ENCODE measurements at regions not wholly inside any gene's neighbourhood (a gene's known extent, or its start where the extent isn't known, plus 50 kb on each side); places are given as distances from the start of the nearest gene placed in this dataset.
"Not testable (repeated sequence)": the region's sequence is repeated elsewhere in the genome, so short reads cannot be mapped to it uniquely, and the experiment has no call there.

DNA sequence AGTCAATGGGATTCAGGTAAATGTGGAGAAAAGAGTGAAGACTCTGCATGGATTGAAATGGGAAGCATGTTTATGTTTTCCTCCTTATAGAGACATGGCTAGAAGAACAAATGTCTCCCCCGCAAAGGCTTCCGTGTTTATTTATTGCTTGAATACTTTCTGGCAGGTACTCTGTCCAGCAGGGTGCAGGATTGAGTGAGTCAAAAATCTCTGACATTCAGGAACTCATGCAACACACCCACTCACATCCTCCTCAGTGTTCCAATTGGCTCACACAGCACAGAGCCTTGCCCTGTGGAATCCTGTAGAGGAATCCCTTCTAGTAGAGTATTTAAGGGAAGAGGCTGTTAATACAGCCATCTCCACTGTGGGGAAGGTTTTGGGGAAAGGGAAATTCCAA lies 290.3 kb upstream of the VWC2 start:
- Histone ChIP-seq H3K27ac (ENCODE audit: low read depth, low read length) (no peak overlapping the region), H3K9ac (ENCODE audit: low read length in 5 of 5) (no peak overlapping the region), H3K27me3 (ENCODE audit: control insufficient read depth in 5 of 5, insufficient read depth in 4 of 5, low read length in 5 of 5) (no peaks in the 10 kb centered on the region), H3K4me3 (ENCODE audit: low read depth in 1 of 5, low read length in 5 of 5) (no peak overlapping the region), H3K4me1 (ENCODE audit: control insufficient read depth in 5 of 5, insufficient read depth in 5 of 5, low read length in 5 of 5) (no peaks in the 10 kb centered on the region), H3K9me3 (ENCODE audit: control insufficient read depth in 5 of 5, low read length in 5 of 5) (peaks cover 0 to 2% (median 0%) of the 10 kb centered on the region in 5 donors), H3K36me3 (ENCODE audit: control insufficient read depth in 5 of 5, insufficient read depth in 5 of 5, low read length in 5 of 5) (no peaks in the 10 kb centered on the region)

DNA sequence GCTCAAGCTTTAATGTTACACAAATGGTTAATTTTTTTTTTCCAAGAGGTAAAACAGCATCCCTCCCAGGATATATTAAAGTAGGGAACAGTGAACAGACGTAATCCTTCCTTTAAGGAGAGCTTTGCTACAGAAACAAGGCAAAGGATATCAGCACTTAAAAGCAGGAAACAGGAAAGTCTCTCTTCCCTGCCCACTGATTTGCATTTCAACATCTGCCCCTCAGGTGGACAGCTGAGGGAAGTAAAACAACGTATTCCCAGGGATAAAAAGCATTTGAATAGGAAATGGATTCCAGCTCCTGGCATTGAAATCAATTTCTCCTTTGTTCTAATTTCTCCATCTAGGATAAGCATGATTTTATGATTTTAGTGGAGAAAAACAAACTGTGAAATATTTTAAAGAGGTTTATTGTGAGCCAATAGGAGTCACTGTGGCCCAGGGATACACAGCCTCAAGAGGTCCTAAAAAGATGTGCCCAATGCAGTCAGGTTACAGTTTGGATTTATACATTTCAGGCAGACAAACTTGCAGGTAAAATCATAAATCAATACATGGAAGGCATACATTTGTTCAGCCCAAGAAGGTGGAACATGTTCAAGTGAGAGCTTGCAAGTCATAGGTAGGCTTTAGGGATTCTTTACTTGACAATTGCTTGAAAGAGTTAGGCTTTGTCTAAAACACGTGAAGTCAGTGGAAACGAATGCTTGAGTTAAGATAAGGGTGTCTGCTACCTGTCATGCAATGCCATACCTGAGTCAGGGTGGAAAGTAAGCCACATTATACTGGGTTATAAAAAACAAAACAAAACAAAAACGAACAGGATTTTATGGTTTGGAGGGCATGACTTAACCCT lies 286.2 kb upstream of the VWC2 start:
- no peaks in the 10 kb centered on the region for H3K9me3 ChIP-seq (ENCODE audit: control insufficient read depth in 5 of 5, low read length in 5 of 5)
- H3K4me1 ChIP-seq (ENCODE audit: control insufficient read depth in 5 of 5, insufficient read depth in 5 of 5, low read length in 5 of 5), result no peaks in the 10 kb centered on the region
- H3K27ac ChIP-seq (ENCODE audit: low read depth, low read length), result no peak overlapping the region
- no peaks in the 10 kb centered on the region for H3K27me3 ChIP-seq (ENCODE audit: control insufficient read depth in 5 of 5, insufficient read depth in 4 of 5, low read length in 5 of 5)
- H3K36me3 ChIP-seq (ENCODE audit: control insufficient read depth in 5 of 5, insufficient read depth in 5 of 5, low read length in 5 of 5), result no peaks in the 10 kb centered on the region
- H3K4me3 ChIP-seq (ENCODE audit: low read depth in 1 of 5, low read length in 5 of 5), result no peak overlapping the region
- H3K9ac ChIP-seq (ENCODE audit: low read length in 5 of 5), result no peak overlapping the region

DNA sequence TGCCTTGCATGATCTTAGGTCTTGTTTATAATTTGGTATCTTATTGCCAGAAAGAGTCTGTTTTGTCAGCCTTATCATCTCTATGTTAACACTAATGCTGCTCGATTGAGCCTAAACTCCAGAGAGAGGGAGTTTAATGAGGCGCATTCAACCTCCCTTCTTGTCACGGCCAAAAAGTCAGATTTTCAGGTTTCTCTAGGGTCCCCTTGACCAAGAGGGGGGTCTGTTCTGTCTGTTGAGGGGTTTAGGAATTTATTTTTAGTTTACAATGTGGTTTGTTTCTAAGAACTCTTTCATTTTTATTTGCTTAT lies 285.7 kb upstream of the VWC2 start:
- no peak overlapping the region for H3K27ac ChIP-seq (ENCODE audit: low read depth, low read length)
- H3K27me3 ChIP-seq (ENCODE audit: control insufficient read depth in 5 of 5, insufficient read depth in 4 of 5, low read length in 5 of 5), result no peaks in the 10 kb centered on the region
- H3K9me3 ChIP-seq (ENCODE audit: control insufficient read depth in 5 of 5, low read length in 5 of 5), result no peaks in the 10 kb centered on the region
- H3K4me1 ChIP-seq (ENCODE audit: control insufficient read depth in 5 of 5, insufficient read depth in 5 of 5, low read length in 5 of 5), result no peaks in the 10 kb centered on the region
- H3K4me3 ChIP-seq (ENCODE audit: low read depth in 1 of 5, low read length in 5 of 5), result no peak overlapping the region
- no peak overlapping the region for H3K9ac ChIP-seq (ENCODE audit: low read length in 5 of 5)
- no peaks in the 10 kb centered on the region for H3K36me3 ChIP-seq (ENCODE audit: control insufficient read depth in 5 of 5, insufficient read depth in 5 of 5, low read length in 5 of 5)

DNA sequence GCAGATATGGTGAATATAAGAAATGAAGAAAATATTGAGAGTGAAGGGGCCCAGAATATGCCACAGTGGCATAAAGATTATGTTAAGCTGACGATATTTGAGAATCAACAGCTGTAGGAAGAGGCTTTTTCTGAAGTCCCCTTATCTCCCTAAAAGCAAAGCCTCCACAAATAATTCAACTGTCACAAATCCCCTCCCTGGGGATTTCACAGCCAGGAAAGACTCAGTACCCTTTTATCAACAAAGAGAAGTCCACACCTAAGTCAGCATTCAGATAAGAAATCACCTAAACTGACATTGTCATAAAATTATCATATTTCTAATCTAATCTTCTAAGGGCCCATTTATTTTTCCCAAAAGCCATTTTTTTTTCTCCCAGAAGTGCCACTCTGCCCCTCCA lies 284.9 kb upstream of the VWC2 start:
- Histone ChIP-seq H3K36me3 (ENCODE audit: control insufficient read depth in 5 of 5, insufficient read depth in 5 of 5, low read length in 5 of 5) (no peaks in the 10 kb centered on the region), H3K4me1 (ENCODE audit: control insufficient read depth in 5 of 5, insufficient read depth in 5 of 5, low read length in 5 of 5) (no peaks in the 10 kb centered on the region), H3K9me3 (ENCODE audit: control insufficient read depth in 5 of 5, low read length in 5 of 5) (no peaks in the 10 kb centered on the region), H3K9ac (ENCODE audit: low read length in 5 of 5) (no peak overlapping the region), H3K27ac (ENCODE audit: low read depth, low read length) (no peak overlapping the region), H3K4me3 (ENCODE audit: low read depth in 1 of 5, low read length in 5 of 5) (no peak overlapping the region), H3K27me3 (ENCODE audit: control insufficient read depth in 5 of 5, insufficient read depth in 4 of 5, low read length in 5 of 5) (no peaks in the 10 kb centered on the region)

DNA sequence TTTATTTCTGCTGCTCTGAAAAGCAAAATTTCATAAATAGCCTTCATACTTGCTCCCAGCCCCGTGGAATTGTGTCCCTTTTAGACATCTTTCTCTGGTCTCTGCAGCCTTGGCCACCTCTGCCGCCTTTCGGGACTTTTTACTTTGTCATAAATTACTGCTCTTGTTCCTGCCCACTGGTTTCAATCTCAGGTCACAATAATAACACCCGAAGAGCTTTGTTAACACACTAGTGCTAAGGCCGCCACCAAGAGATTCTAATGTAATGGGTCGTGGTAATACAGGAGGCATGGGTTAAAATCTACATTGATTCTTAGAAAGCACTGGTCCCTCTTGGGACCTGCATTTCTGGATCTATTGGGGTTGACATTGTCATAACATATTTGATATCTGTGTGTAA lies 276.0 kb upstream of the VWC2 start:
- H3K4me1 ChIP-seq (ENCODE audit: control insufficient read depth in 5 of 5, insufficient read depth in 5 of 5, low read length in 5 of 5), result no peaks in the 10 kb centered on the region
- no peak overlapping the region for H3K27ac ChIP-seq (ENCODE audit: low read depth, low read length)
- no peaks in the 10 kb centered on the region for H3K36me3 ChIP-seq (ENCODE audit: control insufficient read depth in 5 of 5, insufficient read depth in 5 of 5, low read length in 5 of 5)
- no peaks in the 10 kb centered on the region for H3K9me3 ChIP-seq (ENCODE audit: control insufficient read depth in 5 of 5, low read length in 5 of 5)
- H3K9ac ChIP-seq (ENCODE audit: low read length in 5 of 5), result no peak overlapping the region
- H3K4me3 ChIP-seq (ENCODE audit: low read depth in 1 of 5, low read length in 5 of 5), result no peak overlapping the region
- H3K27me3 ChIP-seq (ENCODE audit: control insufficient read depth in 5 of 5, insufficient read depth in 4 of 5, low read length in 5 of 5), result no peaks in the 10 kb centered on the region

DNA sequence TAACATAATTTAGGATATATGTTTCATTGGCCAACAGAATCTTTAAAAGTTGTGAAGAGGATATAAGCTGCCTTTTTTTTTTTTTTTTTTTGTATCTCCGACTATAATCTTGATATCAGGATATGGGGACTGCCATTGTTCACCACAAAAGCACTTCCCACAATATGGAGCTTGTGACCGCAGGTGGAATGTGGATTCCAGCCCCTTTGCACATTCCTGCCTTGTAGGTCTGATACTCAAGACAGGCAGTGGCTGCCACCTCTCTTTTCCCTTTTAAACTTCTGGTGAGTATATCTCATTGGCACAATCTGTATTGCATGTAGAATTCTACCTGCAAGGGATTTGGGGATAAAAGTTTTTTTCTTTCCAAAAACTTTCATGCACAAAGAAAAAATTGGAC lies 272.7 kb upstream of the VWC2 start:
- Histone ChIP-seq H3K4me1 (ENCODE audit: control insufficient read depth in 5 of 5, insufficient read depth in 5 of 5, low read length in 5 of 5) (no peaks in the 10 kb centered on the region), H3K36me3 (ENCODE audit: control insufficient read depth in 5 of 5, insufficient read depth in 5 of 5, low read length in 5 of 5) (no peaks in the 10 kb centered on the region), H3K27me3 (ENCODE audit: control insufficient read depth in 5 of 5, insufficient read depth in 4 of 5, low read length in 5 of 5) (no peaks in the 10 kb centered on the region), H3K9ac (ENCODE audit: low read length in 5 of 5) (no peak overlapping the region), H3K27ac (ENCODE audit: low read depth, low read length) (no peak overlapping the region), H3K9me3 (ENCODE audit: control insufficient read depth in 5 of 5, low read length in 5 of 5) (no peaks in the 10 kb centered on the region), H3K4me3 (ENCODE audit: low read depth in 1 of 5, low read length in 5 of 5) (no peak overlapping the region)

DNA sequence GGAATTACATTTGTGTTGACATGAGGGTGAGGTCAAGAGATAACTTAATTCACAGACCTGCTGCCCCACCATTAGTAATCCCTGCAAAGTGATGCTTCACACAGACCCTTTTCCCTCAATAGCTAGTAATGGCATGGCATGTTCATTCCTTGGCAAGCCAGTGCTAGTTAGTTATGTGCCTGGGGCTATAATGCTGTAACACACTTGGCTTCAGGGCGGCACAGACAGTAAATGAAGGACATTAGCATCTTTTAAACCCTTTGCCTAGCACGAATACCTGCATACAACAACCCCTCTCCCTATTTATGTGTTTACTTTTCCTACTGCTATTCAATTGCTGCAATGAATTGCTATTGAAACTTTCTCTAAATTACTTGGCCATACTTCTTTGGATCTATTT lies 266.2 kb upstream of the VWC2 start:
- H3K27ac ChIP-seq (ENCODE audit: low read depth, low read length); H3K4me1 ChIP-seq (ENCODE audit: control insufficient read depth in 5 of 5, insufficient read depth in 5 of 5, low read length in 5 of 5); H3K27me3 ChIP-seq (ENCODE audit: control insufficient read depth in 5 of 5, insufficient read depth in 4 of 5, low read length in 5 of 5); H3K9ac ChIP-seq (ENCODE audit: low read length in 5 of 5); H3K9me3 ChIP-seq (ENCODE audit: control insufficient read depth in 5 of 5, low read length in 5 of 5); H3K4me3 ChIP-seq (ENCODE audit: low read depth in 1 of 5, low read length in 5 of 5); H3K36me3 ChIP-seq (ENCODE audit: control insufficient read depth in 5 of 5, insufficient read depth in 5 of 5, low read length in 5 of 5): not testable (repeated sequence)

DNA sequence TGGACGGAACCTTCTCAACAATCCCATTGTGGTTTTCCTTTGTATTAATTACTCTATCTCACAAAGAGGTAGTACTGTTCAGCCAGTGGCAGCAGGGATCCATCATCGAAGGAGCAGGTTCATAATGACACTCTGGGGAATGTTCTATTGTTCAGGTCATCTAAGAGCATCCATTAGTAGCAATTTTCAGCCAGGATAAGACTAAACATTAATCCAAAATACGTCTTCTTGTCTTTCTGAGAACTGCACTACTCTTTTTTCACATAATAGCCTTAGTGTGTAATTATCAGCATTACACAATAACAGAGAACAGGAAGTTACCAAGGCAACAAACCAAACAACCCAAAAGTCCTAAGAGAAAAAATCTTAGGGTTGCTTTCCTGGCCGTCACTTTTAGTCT lies 259.5 kb upstream of the VWC2 start:
- Histone ChIP-seq H3K27me3 (ENCODE audit: control insufficient read depth in 5 of 5, insufficient read depth in 4 of 5, low read length in 5 of 5) (no peaks in the 10 kb centered on the region), H3K4me3 (ENCODE audit: low read depth in 1 of 5, low read length in 5 of 5) (no peak overlapping the region), H3K9ac (ENCODE audit: low read length in 5 of 5) (no peak overlapping the region), H3K4me1 (ENCODE audit: control insufficient read depth in 5 of 5, insufficient read depth in 5 of 5, low read length in 5 of 5) (peaks cover 0 to 5% (median 0%) of the 10 kb centered on the region in 5 donors), H3K9me3 (ENCODE audit: control insufficient read depth in 5 of 5, low read length in 5 of 5) (no peaks in the 10 kb centered on the region), H3K36me3 (ENCODE audit: control insufficient read depth in 5 of 5, insufficient read depth in 5 of 5, low read length in 5 of 5) (no peaks in the 10 kb centered on the region), H3K27ac (ENCODE audit: low read depth, low read length) (no peak overlapping the region)

DNA sequence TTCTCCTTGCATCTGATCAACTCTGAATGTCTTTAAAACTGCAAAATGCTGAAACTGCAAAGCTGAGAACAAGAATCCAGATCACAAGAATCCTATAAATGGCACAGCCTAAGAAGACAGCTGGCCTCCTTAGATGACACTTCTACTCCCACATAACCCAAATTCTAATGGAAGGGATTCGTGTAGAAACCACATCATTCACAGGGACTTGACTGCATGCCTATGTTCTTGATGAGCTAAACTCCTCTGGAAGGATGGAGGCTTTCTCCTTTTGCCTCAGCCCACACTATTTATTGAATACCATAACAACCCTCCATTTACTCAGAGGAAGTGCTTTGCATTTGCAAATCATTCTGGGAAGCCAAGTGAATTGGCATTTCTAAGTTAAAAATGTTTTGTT lies 252.5 kb upstream of the VWC2 start:
- Histone ChIP-seq H3K36me3 (ENCODE audit: control insufficient read depth in 5 of 5, insufficient read depth in 5 of 5, low read length in 5 of 5) (no peaks in the 10 kb centered on the region), H3K27me3 (ENCODE audit: control insufficient read depth in 5 of 5, insufficient read depth in 4 of 5, low read length in 5 of 5) (no peaks in the 10 kb centered on the region), H3K27ac (ENCODE audit: low read depth, low read length) (no peak overlapping the region), H3K4me3 (ENCODE audit: low read depth in 1 of 5, low read length in 5 of 5) (no peak overlapping the region), H3K4me1 (ENCODE audit: control insufficient read depth in 5 of 5, insufficient read depth in 5 of 5, low read length in 5 of 5) (no peaks in the 10 kb centered on the region), H3K9me3 (ENCODE audit: control insufficient read depth in 5 of 5, low read length in 5 of 5) (no peaks in the 10 kb centered on the region), H3K9ac (ENCODE audit: low read length in 5 of 5) (no peak overlapping the region)

DNA sequence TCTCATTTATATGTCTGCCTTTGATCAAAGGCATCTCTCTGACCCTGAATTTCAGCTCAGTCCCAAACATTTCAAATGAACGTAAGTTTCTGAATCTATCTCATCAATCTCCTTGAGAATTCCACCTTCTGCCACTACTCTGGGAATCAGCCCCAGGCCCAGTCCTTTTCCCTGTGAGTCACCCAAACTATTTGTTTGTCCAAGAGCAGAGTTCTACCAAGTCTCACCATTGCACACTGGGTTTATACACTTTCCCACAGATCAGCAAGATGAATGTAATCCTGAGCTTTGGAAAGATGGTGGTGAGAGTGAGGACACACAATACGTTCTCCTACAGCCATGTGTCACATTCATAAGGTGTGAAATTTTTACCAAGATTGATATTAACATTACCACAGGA lies 251.3 kb upstream of the VWC2 start:
- Histone ChIP-seq H3K4me1 (ENCODE audit: control insufficient read depth in 5 of 5, insufficient read depth in 5 of 5, low read length in 5 of 5) (no peaks in the 10 kb centered on the region), H3K4me3 (ENCODE audit: low read depth in 1 of 5, low read length in 5 of 5) (no peak overlapping the region), H3K27ac (ENCODE audit: low read depth, low read length) (no peak overlapping the region), H3K36me3 (ENCODE audit: control insufficient read depth in 5 of 5, insufficient read depth in 5 of 5, low read length in 5 of 5) (no peaks in the 10 kb centered on the region), H3K27me3 (ENCODE audit: control insufficient read depth in 5 of 5, insufficient read depth in 4 of 5, low read length in 5 of 5) (no peaks in the 10 kb centered on the region), H3K9me3 (ENCODE audit: control insufficient read depth in 5 of 5, low read length in 5 of 5) (no peaks in the 10 kb centered on the region), H3K9ac (ENCODE audit: low read length in 5 of 5) (no peak overlapping the region)

DNA sequence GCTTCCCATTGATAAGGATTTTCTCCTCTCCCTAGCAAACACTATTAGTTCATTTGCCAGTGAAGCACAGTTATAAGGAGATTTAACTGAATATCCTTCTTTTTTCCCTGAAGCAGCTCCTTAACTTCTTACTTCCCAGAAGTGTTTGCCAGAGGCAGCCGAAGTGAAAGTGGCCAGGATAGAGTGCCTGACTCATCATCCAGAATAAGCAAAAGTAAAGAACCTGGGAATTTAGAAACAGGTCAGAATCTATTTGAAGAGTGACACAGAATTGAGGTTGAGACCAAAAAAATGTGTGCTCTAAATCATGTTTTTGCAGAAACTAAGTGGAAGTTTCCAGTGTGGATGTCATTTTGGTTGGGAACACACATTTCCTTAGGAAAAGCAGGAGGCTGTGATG lies 249.6 kb upstream of the VWC2 start:
- H3K4me1 ChIP-seq (ENCODE audit: control insufficient read depth in 5 of 5, insufficient read depth in 5 of 5, low read length in 5 of 5), result no peaks in the 10 kb centered on the region
- no peak overlapping the region for H3K27ac ChIP-seq (ENCODE audit: low read depth, low read length)
- no peaks in the 10 kb centered on the region for H3K27me3 ChIP-seq (ENCODE audit: control insufficient read depth in 5 of 5, insufficient read depth in 4 of 5, low read length in 5 of 5)
- no peak overlapping the region for H3K9ac ChIP-seq (ENCODE audit: low read length in 5 of 5)
- no peaks in the 10 kb centered on the region for H3K36me3 ChIP-seq (ENCODE audit: control insufficient read depth in 5 of 5, insufficient read depth in 5 of 5, low read length in 5 of 5)
- no peak overlapping the region for H3K4me3 ChIP-seq (ENCODE audit: low read depth in 1 of 5, low read length in 5 of 5)
- H3K9me3 ChIP-seq (ENCODE audit: control insufficient read depth in 5 of 5, low read length in 5 of 5), result no peaks in the 10 kb centered on the region

Measured in subcutaneous abdominal adipose tissue (tissue), 5 donors.